B cell (primary cell): ENCODE measurements at regions not wholly inside any gene's neighbourhood (a gene's known extent, or its start where the extent isn't known, plus 50 kb on each side); places are given as distances from the start of the nearest gene placed in this dataset.

Experiments used
- ATAC-seq: fragments of 200-7000 bp; cut with Tn5 transposase; one replicate; pipeline ENCODE4 v1.10.0; 2021; ENCODE audit warnings: low read depth, mild to moderate bottlenecking, moderate number of reproducible peaks, moderate library complexity
- CTCF ChIA-PET: fragments of 350-600 bp; sonication (Branson Sonifier 250); formaldehyde crosslinking; loops from one replicate; lab custom pipeline; 2021; ENCODE audit warnings: antibody characterized with exemption, inconsistent platforms; lab: Charles Lee
- POLR2A ChIA-PET: fragments of 350-600 bp; sonication (Branson Sonifier 250); formaldehyde crosslinking; loops from one replicate; lab custom pipeline; 2021; ENCODE audit warnings: antibody characterized with exemption; lab: Charles Lee
- DNase-seq: peaks from one replicate; pipeline ENCODE4 v3.0.0; 2013
- H2AFZ ChIP-seq: 2 replicates; pipeline ENCODE4 v1.6.1; 2012; ENCODE audit warnings: mild to moderate bottlenecking, low read depth, low read length; ENCODE audit not compliant: insufficient read depth, poor library complexity, severe bottlenecking
- H3K27ac ChIP-seq, 2 donors: 1 replicate in 1 of 2; 2 replicates in 1 of 2; pipeline ENCODE4 v1.5.1; 2012 to 2013; ENCODE audit warnings: low read length in 2 of 2, mild to moderate bottlenecking in 2 of 2, moderate library complexity in 1 of 2
- H3K27me3 ChIP-seq, 4 experiments: fragments of 200-600 bp in 1 of 4; sonication (generic) in 1 of 4; replicated peaks in 1 of 4; 1 replicate in 2 of 4; 2 replicates in 2 of 4; pipeline versions ENCODE4 v1.6.1 to v1.7.0; 2013 to 2016; ENCODE audit warnings: low read length in 3 of 4, mild to moderate bottlenecking in 2 of 4, mixed read lengths in 1 of 4, moderate library complexity in 1 of 4; ENCODE audit not compliant: insufficient read depth in 4 of 4, control insufficient read depth in 3 of 4; ENCODE audit errors: control extremely low read depth in 1 of 4
- H3K36me3 ChIP-seq, 2 experiments: replicated peaks in 1 of 2; 1 replicate in 1 of 2; 2 replicates in 1 of 2; pipeline versions ENCODE4 v1.6.1 to v1.7.1; 2013; ENCODE audit warnings: low read length in 1 of 2; ENCODE audit not compliant: insufficient read depth in 2 of 2, control insufficient read depth in 1 of 2; ENCODE audit errors: control extremely low read depth in 1 of 2, extremely low read depth in 1 of 2
- H3K4me1 ChIP-seq, 2 donors: fragments of 200-600 bp in 1 of 2; sonication (generic) in 1 of 2; 1 replicate in 1 of 2; 2 replicates in 1 of 2; pipeline versions ENCODE4 v1.5.1 to v1.6.1; 2013 to 2017; ENCODE audit warnings: low read length in 2 of 2; ENCODE audit not compliant: control insufficient read depth in 2 of 2, insufficient read depth in 2 of 2
- H3K4me2 ChIP-seq: replicated peaks from 2 replicates; pipeline ENCODE3; 2012; ENCODE audit warnings: mild to moderate bottlenecking, low read depth, low read length; ENCODE audit not compliant: poor library complexity, severe bottlenecking
- H3K4me3 ChIP-seq, 5 experiments: fragments of 200-600 bp in 1 of 5; sonication (generic) in 1 of 5; 1 replicate in 3 of 5; 2 replicates in 2 of 5; pipeline versions ENCODE4 v1.5.1 to v1.7.0; 2011 to 2016; ENCODE audit warnings: low read length in 4 of 5, mild to moderate bottlenecking in 4 of 5, low read depth in 2 of 5, control low read depth in 1 of 5, moderate library complexity in 1 of 5; ENCODE audit not compliant: insufficient read depth in 1 of 5; ENCODE audit errors: control extremely low read depth in 1 of 5, extremely low read depth in 1 of 5
- H3K79me2 ChIP-seq: fragments of 200-600 bp; sonication (generic); one replicate; pipeline ENCODE4 v1.6.0; 2016; ENCODE audit warnings: low read length; ENCODE audit not compliant: control insufficient read depth, insufficient read depth
- H3K9ac ChIP-seq: fragments of 200-600 bp; sonication (generic); 2 replicates; pipeline ENCODE4 v1.6.1; 2017; ENCODE audit warnings: mild to moderate bottlenecking, low read length, moderate library complexity
- H3K9me3 ChIP-seq, 3 donors: one replicate each; pipeline versions ENCODE4 v1.6.1 to v1.7.1; 2013; ENCODE audit warnings: low read length in 2 of 3; ENCODE audit not compliant: control insufficient read depth in 2 of 3, insufficient read depth in 1 of 3; ENCODE audit errors: control extremely low read depth in 1 of 3
- H4K20me1 ChIP-seq: 2 replicates; pipeline ENCODE4 v1.6.0; 2012; ENCODE audit warnings: mild to moderate bottlenecking, low read length; ENCODE audit not compliant: insufficient read depth, control insufficient read depth, poor library complexity, severe bottlenecking
- H3K27ac Mint-ChIP-seq: one replicate; pipeline ENCODE4 v1.8.0; 2021; ENCODE audit warnings: mixed read lengths
- H3K27me3 Mint-ChIP-seq: one replicate; pipeline ENCODE4 v1.8.0; 2021; ENCODE audit warnings: mixed read lengths
- H3K4me1 Mint-ChIP-seq: one replicate; pipeline ENCODE4 v1.8.0; 2021; ENCODE audit warnings: mixed read lengths
- H3K4me3 Mint-ChIP-seq: one replicate; pipeline ENCODE4 v1.8.0; 2021; ENCODE audit warnings: mixed read lengths
- H3K9me3 Mint-ChIP-seq: one replicate; pipeline ENCODE4 v1.8.0; 2022; ENCODE audit warnings: mixed read lengths; ENCODE audit not compliant: insufficient read depth
- EZH2 ChIP-seq: IDR thresholded peaks from 2 replicates; pipeline ENCODE4 v1.6.1; 2012; ENCODE audit warnings: borderline replicate concordance, low read depth, mild to moderate bottlenecking, moderate library complexity, low read length; ENCODE audit not compliant: insufficient read depth, poor library complexity, severe bottlenecking
- WGBS: methylation state at CpG from one replicate; pipeline ENCODE4 v1.1.5; 2013; ENCODE audit warnings: missing lambda C conversion rate; ENCODE audit not compliant: insufficient coverage; 5-methylcytosine and 5-hydroxymethylcytosine counted together
- intact Hi-C: fragments of 100-400 bp; cut with micrococcal nuclease; formaldehyde crosslinking; loops from one replicate; pipeline ENCODE4 v1.10.0; 2022
- TF ChIP-seq, protein P1 (sequence below): fragments of 200-600 bp; IDR thresholded peaks from one replicate; pipeline ENCODE4 v1.8.0; 2022; ENCODE audit warnings: antibody characterized with exemption, mild to moderate bottlenecking

GRCh38 chrX:150224676-150225075, 138.4 kb upstream of the MAMLD1 start:
- no peak overlapping the region for H3K9ac ChIP-seq
- no peak overlapping the region for H3K4me3 ChIP-seq
- no peaks in the 10 kb centered on the region for H3K9me3 Mint-ChIP-seq
- ChIA-PET CTCF (no interaction called here), POLR2A (no interaction called here)
- H3K27me3 Mint-ChIP-seq, result no peaks in the 10 kb centered on the region
- no peaks in the 10 kb centered on the region for H3K9me3 ChIP-seq
- intact Hi-C loops, result no loop called here
- no peak overlapping the region for H3K4me2 ChIP-seq
- H2AFZ ChIP-seq, result no peak overlapping the region
- H3K4me1 ChIP-seq, result no peaks in the 10 kb centered on the region
- no peaks in the 10 kb centered on the region for H3K79me2 ChIP-seq
- no peaks in the 10 kb centered on the region for H3K36me3 ChIP-seq
- no peak overlapping the region for H3K27ac Mint-ChIP-seq
- no peaks in the 10 kb centered on the region for H3K4me1 Mint-ChIP-seq
- H4K20me1 ChIP-seq, result no peaks in the 10 kb centered on the region
- no peak for TF ChIP-seq EZH2
- WGBS, result 87% methylated on average over 3 of the region's 3 CpGs
- ATAC-seq (no peak), DNase-seq (no peak)
- H3K4me3 Mint-ChIP-seq, result no peak overlapping the region
- no peaks in the 10 kb centered on the region for H3K27me3 ChIP-seq
- H3K27ac ChIP-seq, result no peak overlapping the region

GRCh38 chrX:150225266-150225665, 137.9 kb upstream of the MAMLD1 start:
- ATAC-seq (no peak), DNase-seq (no peak)
- Mint-ChIP-seq H3K27me3 (no peaks in the 10 kb centered on the region), H3K9me3 (no peaks in the 10 kb centered on the region), H3K27ac (no peak overlapping the region), H3K4me1 (no peaks in the 10 kb centered on the region), H3K4me3 (no peak overlapping the region)
- POLR2A ChIA-PET, result no interaction called here
- no peak overlapping the region for H2AFZ ChIP-seq
- H3K4me2 ChIP-seq, result no peak overlapping the region
- H3K4me3 ChIP-seq, result no peak overlapping the region
- H3K27ac ChIP-seq, result no peak overlapping the region
- no peaks in the 10 kb centered on the region for H3K27me3 ChIP-seq
- no peaks in the 10 kb centered on the region for H3K36me3 ChIP-seq
- TF ChIP-seq EZH2, result no peak
- TF ChIP-seq, protein P1, sequence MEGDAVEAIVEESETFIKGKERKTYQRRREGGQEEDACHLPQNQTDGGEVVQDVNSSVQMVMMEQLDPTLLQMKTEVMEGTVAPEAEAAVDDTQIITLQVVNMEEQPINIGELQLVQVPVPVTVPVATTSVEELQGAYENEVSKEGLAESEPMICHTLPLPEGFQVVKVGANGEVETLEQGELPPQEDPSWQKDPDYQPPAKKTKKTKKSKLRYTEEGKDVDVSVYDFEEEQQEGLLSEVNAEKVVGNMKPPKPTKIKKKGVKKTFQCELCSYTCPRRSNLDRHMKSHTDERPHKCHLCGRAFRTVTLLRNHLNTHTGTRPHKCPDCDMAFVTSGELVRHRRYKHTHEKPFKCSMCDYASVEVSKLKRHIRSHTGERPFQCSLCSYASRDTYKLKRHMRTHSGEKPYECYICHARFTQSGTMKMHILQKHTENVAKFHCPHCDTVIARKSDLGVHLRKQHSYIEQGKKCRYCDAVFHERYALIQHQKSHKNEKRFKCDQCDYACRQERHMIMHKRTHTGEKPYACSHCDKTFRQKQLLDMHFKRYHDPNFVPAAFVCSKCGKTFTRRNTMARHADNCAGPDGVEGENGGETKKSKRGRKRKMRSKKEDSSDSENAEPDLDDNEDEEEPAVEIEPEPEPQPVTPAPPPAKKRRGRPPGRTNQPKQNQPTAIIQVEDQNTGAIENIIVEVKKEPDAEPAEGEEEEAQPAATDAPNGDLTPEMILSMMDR, result no peak
- H4K20me1 ChIP-seq, result no peaks in the 10 kb centered on the region
- no CpG with 5 or more reads among the region's 3 CpGs for WGBS
- no peaks in the 10 kb centered on the region for H3K79me2 ChIP-seq
- intact Hi-C loops, result no loop called here
- H3K4me1 ChIP-seq, result no peaks in the 10 kb centered on the region
- no peaks in the 10 kb centered on the region for H3K9me3 ChIP-seq
- no peak overlapping the region for H3K9ac ChIP-seq
- CTCF ChIA-PET, result no interaction called here
